ENCODE measurements at regions not wholly inside any gene's neighbourhood (a gene's known extent, or its start where the extent isn't known, plus 50 kb on each side); places are given as distances from the start of the nearest gene placed in this dataset.

- no peak for DNase-seq (ENCODE audit: low read depth in 4 of 4, low spot score in 3 of 4)
Observed at GRCh38 chr5:22916393-22916792, 63.2 kb upstream of the CDH12 start.

- no peak for DNase-seq (ENCODE audit: low read depth in 4 of 4, low spot score in 3 of 4)
Observed at GRCh38 chr5:22911019-22911418, 57.9 kb upstream of the CDH12 start.

DNA sequence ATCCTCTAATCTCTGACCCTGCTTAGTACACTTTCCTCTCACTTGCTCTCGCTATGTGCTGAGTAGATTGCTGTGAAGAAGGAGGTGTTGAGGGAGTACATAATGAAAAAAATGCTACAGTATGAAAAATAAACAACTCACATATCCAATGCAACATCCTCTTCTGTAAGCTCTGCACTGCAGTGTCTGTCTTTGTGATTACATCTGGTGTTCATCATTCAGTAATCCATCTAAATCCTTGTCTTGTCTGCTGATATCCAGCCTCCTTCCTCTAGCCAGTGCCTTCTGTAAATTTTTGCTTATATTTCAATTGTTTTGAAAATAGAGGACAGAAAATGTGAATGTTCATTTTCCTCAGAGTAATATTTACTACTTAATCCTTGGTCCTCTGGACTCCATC, 57.4 kb upstream of the CDH12 start:
- DNase-seq (ENCODE audit: low read depth in 4 of 4, low spot score in 3 of 4): no peak

DNA sequence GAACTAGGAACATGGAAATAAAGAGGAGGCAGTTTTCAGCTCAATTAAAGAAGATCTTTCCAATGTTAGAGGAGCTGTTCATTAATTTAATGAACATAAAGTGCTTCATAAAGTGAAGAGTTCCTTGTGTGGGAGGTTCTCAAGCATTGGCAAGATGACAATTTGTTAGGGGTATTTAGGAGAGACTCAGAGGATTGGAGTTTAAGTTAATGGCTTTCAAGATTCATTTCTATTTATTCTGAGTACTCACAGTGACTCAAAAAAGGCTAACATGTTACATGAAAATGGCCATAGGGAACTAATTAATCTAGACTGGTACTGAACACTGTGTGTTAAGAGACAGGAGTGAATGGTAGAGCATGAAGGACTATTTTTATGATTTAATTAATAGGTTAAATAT, 55.4 kb upstream of the CDH12 start:
- DNase-seq (ENCODE audit: low read depth in 4 of 4, low spot score in 3 of 4): no peak

DNA sequence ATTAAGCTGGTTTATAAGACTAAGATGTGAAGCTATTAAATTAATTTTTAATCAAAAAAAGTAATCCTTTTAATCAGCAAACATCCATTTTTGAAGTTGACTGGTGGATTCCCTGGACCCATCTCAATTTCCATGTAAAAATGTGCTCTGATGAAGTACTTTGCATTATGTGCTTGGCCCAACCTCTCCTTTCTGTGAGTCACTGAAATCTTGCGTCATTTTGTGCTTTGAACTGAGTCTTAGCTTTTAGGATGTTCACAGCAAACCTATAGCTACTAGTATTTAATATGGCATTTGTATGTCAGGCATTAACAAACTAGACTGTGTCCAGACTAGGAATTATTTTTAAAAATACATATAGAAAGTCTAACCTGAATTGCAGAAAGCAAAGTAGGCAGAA, 55.0 kb upstream of the CDH12 start:
- no peak for DNase-seq (ENCODE audit: low read depth in 4 of 4, low spot score in 3 of 4)
